Nephron progenitor cell (in vitro differentiated cells): ENCODE measurements at regions not wholly inside any gene's neighbourhood (a gene's known extent, or its start where the extent isn't known, plus 50 kb on each side); places are given as distances from the start of the nearest gene placed in this dataset.

ENCODE experiments used
- DNase-seq: peaks from one replicate; pipeline ENCODE4 v3.0.0; 2021
- H3K27ac Mint-ChIP-seq: 2 replicates; pipeline ENCODE4 v1.8.0; 2021; ENCODE audit warnings: mild to moderate bottlenecking, moderate library complexity, mixed read lengths
- H3K27me3 Mint-ChIP-seq: 2 replicates; pipeline ENCODE4 v1.8.0; 2021; ENCODE audit warnings: mild to moderate bottlenecking, low read depth, mixed read lengths; ENCODE audit not compliant: poor library complexity
- H3K36me3 Mint-ChIP-seq: 2 replicates; pipeline ENCODE4 v1.8.0; 2021; ENCODE audit warnings: low read depth, mixed read lengths
- H3K4me1 Mint-ChIP-seq: 2 replicates; pipeline ENCODE4 v1.8.0; 2021; ENCODE audit warnings: mixed read lengths
- H3K4me3 Mint-ChIP-seq: 2 replicates; pipeline ENCODE4 v1.8.0; 2021; ENCODE audit warnings: mild to moderate bottlenecking, moderate library complexity, mixed read lengths
- H3K9me3 Mint-ChIP-seq: 2 replicates; pipeline ENCODE4 v1.8.0; 2021; ENCODE audit warnings: mild to moderate bottlenecking, moderate library complexity, mixed read lengths
- TF ChIP-seq, protein P1 (sequence below): fragments of 200-600 bp; sonication (generic); IDR thresholded peaks from 2 replicates; pipeline ENCODE4 v1.5.0; 2021; ENCODE audit warnings: antibody characterized with exemption

DNA sequence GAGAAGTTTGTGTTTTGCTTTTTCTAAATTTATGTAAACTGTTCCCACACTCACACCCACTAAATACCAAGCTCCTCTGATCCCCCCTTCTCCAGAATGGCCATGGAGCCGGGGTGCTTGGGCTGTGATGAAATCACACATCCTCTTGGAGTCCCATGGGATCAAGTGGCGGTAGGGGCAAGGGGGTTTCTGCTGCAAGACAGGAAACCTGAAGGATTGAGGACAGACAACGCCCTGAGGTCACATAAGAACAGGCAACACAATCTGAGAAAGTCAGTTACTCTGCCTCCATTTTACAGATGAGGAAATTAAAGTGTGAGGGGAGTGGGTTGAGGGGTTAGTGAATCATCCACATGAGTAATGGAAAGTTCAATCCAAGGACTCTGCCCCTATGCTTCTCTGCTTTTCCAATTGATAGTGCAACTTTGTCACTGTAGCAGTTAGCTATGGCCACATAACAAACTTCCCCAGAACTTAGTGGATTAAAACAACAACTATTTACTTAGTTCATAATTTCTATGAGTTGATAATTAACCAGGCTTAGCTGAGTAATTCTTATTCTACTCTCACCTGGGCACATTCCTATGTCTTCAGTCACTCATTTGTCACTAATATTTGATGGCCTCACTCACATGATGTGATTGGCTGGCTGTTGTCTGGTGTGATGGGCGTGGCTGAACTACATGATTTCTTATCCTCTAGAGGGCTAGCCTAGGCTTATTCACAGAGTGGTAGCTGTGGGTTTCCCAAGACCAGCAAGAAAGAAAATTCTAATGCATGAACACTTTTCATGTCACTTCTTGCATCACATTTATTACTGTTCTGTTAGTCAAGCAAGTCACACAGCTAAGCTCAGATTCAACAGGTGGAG, 77.3 kb upstream of the ADRA1D start:
- TF ChIP-seq, protein P1, sequence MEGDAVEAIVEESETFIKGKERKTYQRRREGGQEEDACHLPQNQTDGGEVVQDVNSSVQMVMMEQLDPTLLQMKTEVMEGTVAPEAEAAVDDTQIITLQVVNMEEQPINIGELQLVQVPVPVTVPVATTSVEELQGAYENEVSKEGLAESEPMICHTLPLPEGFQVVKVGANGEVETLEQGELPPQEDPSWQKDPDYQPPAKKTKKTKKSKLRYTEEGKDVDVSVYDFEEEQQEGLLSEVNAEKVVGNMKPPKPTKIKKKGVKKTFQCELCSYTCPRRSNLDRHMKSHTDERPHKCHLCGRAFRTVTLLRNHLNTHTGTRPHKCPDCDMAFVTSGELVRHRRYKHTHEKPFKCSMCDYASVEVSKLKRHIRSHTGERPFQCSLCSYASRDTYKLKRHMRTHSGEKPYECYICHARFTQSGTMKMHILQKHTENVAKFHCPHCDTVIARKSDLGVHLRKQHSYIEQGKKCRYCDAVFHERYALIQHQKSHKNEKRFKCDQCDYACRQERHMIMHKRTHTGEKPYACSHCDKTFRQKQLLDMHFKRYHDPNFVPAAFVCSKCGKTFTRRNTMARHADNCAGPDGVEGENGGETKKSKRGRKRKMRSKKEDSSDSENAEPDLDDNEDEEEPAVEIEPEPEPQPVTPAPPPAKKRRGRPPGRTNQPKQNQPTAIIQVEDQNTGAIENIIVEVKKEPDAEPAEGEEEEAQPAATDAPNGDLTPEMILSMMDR: no peak
- peaks cover 8% of the 10 kb centered on the region for H3K9me3 Mint-ChIP-seq
- H3K27me3 Mint-ChIP-seq: peaks cover 23% of the 10 kb centered on the region
- H3K4me1 Mint-ChIP-seq: peaks cover 7% of the 10 kb centered on the region
- no peak overlapping the region for H3K27ac Mint-ChIP-seq
- no peak for DNase-seq
- H3K4me3 Mint-ChIP-seq: no peak overlapping the region
- no peaks in the 10 kb centered on the region for H3K36me3 Mint-ChIP-seq

DNA sequence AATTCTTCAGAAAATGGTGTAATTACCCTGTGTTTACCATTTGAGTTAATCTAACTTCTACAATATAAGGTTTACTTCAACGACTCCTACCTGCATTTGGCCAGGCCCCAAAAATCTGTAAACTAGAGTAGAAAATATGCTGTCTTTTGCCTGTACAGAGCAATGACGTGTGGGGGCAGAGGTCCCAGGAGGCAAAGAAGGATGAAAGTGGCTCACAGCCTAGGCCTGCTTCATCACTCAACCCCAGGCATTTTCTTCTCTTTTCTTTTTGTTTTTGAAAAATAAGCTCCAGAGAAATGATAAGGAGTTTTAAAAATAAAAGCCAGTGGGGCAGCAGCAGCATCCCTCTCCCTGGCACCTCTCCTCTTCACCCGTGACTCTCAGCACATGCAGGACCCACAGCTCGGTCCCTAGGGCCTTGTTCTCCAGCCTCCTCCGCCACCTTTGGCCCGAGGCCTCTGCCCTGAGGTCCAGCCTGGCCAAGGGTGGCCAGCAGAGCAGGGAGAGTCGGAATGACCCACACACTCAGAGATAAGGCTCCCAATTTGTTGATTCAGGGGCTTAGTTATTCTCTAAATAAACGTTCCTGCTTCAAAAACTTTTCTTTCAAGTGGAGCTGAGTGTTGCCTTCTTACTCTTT, 76.6 kb upstream of the ADRA1D start:
- H3K9me3 Mint-ChIP-seq: peaks cover 8% of the 10 kb centered on the region
- TF ChIP-seq, protein P1: no peak
- no peak overlapping the region for H3K4me3 Mint-ChIP-seq
- no peaks in the 10 kb centered on the region for H3K36me3 Mint-ChIP-seq
- DNase-seq: no peak
- no peak overlapping the region for H3K27ac Mint-ChIP-seq
- H3K27me3 Mint-ChIP-seq: peaks cover 24% of the 10 kb centered on the region
- peaks cover 7% of the 10 kb centered on the region for H3K4me1 Mint-ChIP-seq

DNA sequence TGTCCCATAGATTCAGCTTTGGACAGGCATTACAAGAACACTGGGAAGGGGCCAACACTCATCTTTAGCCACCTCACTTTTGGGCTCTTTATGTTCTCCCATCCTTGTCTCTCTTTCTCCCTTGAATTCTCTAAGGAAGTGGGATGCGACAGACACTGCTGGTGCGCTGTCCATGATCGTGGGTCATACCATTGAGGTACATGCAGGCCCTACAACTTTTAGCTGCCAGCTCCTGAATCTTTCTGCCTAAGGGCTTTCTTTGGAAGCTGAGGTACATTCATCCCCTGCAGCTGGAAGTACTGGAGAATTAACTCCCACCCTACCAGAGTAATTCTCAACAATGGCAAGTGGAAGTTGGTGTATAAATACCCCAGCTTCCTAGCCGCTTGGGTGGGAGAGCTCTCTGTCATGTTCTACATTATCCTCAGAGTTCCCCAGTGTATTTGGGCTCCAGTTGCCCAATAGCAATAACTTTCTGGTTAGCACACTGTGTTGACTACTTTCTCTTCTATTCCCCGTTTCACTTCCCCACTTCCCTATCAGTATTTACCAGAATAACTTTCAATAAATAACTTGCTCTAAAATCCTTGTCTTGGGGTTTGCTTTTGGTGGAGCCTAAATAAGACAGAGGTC, 75.6 kb upstream of the ADRA1D start:
- TF ChIP-seq, protein P1: no peak
- H3K9me3 Mint-ChIP-seq: peaks cover 8% of the 10 kb centered on the region
- H3K4me3 Mint-ChIP-seq: no peak overlapping the region
- peaks cover 26% of the 10 kb centered on the region for H3K27me3 Mint-ChIP-seq
- H3K36me3 Mint-ChIP-seq: no peaks in the 10 kb centered on the region
- DNase-seq: no peak
- peaks cover 7% of the 10 kb centered on the region for H3K4me1 Mint-ChIP-seq
- no peak overlapping the region for H3K27ac Mint-ChIP-seq

DNA sequence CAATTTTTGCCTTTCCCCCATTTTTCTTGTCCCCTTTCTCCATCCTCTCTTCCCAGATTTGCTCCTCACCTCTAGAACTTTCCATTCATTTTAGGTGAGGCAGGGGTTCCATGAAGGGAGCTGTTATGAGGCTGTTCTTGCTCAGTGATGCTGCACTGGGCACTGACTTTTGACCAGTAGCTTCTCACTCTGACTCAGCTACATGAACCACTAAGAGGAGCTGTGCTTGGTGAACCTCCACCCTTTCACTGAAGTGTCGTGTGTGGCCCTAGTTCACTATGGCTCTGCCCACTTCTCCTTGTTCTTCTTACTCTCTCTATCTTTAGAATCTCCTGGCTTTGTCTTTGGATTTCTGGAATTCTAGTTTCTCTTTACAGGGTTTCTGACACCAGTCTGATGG, 73.4 kb upstream of the ADRA1D start:
- Mint-ChIP-seq H3K36me3 (no peaks in the 10 kb centered on the region), H3K9me3 (no peaks in the 10 kb centered on the region), H3K27me3 (peaks cover 26% of the 10 kb centered on the region), H3K4me3 (no peak overlapping the region), H3K27ac (no peak overlapping the region), H3K4me1 (no peaks in the 10 kb centered on the region)
- TF ChIP-seq, protein P1: no peak
- no peak for DNase-seq

DNA sequence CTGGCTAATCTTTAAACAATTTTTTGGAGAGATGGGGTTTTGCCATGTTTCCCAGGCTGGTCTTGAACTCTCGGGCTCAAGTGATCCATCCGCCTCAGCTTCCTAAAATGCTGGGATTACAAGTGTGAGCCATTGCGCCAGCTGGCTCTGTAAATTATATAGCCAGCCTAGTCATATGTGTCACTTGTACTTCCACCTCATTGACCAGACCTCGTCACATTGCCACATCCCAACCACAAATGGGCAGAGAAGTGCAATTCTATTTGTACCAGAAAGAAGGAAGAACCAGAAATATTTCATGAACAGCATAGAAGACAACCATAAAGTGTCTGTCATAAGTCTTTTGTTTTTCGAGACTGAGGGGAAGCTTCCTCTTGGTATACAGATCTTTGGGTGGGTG, 71.2 kb upstream of the ADRA1D start:
- no peak overlapping the region for H3K4me3 Mint-ChIP-seq

More for the DNA sequence above, 71.2 kb upstream of the ADRA1D start:
- H3K9me3 Mint-ChIP-seq: no peaks in the 10 kb centered on the region
- no peaks in the 10 kb centered on the region for H3K4me1 Mint-ChIP-seq
- H3K27ac Mint-ChIP-seq: no peak overlapping the region
- peaks cover 19% of the 10 kb centered on the region for H3K27me3 Mint-ChIP-seq
- TF ChIP-seq, protein P1: no peak
- DNase-seq: no peak
- no peaks in the 10 kb centered on the region for H3K36me3 Mint-ChIP-seq
